NCI-H1436 (cell line): ENCODE measurements at regions not wholly inside any gene's neighbourhood (a gene's known extent, or its start where the extent isn't known, plus 50 kb on each side); places are given as distances from the start of the nearest gene placed in this dataset.

Source experiments
- DNase-seq: peaks from one replicate; lab custom pipeline; 2025; lab: John Stamatoyannopoulos, UW

DNA sequence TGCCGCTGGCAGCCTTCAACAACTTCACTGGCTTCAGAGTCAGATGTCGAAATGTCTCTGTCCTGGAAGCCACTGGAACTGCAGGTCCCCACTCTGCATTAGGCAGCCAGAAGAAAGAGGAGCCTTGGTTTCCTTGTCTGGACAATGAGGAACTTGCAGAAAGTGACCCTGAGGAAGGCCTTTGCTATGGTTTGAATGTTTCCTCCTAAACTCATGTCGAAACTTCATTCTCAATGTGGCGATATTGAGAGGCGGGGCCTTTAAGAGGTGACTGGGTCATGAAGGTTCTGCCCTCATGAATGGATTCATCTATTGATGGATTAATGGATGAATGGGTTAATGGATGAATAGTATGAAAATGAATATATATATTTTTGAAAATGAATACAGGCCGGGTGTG is 61.6 kb upstream of the GPR26 start:
- DNase-seq = no peak

DNA sequence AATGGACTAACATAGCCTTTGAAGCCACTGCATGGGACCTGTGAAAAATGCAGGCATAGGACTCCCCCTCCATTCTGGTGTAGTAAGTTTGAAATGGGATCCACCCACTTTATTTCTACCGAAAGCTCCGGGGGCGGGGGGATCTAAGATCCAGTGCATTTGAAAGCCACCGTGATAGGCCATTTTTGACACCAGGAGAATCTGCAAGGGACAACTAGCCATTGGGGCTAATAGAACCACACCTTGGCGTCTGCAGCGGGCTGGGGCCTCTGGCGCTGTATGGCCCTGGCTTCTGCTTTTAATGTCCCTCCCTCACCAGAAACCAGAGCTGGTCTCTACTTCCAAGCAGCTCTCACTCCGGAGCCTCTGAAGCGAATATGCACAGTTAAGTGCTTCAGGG is 60.1 kb upstream of the GPR26 start:
- DNase-seq = no peak

DNA sequence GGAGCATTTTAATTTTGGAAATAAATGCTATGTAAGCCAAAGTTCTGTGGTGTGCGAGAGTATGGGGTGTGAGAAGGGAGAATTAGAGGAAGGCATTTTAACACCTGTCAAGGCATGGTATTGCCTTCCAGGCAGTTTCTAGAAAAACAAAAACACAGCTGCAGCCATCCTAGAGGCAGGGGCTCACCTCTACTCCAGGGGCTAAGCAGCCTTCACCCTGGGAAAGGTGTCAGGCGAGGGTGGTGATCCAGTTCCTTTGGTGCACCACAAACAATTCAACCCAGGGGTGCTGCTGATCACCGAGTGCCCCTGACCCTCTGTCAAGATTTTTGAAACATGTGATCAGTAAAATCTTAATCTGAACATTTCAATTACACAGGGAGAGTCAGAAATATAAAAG is 59.2 kb upstream of the GPR26 start:
- no peak for DNase-seq

DNA sequence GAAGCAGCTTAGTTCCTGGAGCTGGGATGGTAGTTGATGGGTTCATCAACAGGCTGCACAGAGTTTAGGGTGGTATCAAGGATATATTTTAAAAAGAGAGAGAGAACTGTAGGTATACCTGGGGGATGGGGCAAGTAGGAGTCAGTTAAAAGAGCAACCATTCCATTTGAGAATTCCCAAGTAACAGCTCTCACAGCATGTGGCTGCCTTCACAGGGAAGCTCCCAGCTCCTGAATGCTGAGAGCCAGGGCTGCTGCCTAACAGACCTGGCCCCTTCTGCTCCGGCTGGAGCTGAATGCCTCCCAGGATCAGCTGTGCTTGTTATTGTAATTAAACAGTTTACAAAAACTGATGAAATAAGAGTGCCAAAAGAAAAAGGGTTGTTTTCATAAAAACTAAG is 58.8 kb upstream of the GPR26 start:
- DNase-seq = no peak

DNA sequence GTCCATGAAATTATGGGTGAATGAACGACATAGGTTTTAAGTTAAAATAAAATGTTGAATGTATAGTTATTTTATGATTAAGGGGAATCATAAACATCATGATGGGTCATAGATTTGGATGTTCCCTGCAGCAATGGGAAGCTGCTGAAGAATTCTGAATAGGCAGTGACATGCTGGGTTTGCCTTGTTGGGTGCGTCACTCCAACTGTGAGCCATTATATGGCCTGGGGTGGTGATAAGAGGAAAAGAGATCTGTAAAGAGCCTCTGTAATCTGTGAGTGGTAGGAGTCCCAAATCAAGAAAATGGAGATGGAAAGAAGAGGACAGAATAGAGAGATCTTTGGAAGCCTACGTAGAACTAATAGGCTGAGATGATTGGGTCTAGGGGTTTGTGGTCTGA is 58.1 kb upstream of the GPR26 start:
- no peak for DNase-seq

DNA sequence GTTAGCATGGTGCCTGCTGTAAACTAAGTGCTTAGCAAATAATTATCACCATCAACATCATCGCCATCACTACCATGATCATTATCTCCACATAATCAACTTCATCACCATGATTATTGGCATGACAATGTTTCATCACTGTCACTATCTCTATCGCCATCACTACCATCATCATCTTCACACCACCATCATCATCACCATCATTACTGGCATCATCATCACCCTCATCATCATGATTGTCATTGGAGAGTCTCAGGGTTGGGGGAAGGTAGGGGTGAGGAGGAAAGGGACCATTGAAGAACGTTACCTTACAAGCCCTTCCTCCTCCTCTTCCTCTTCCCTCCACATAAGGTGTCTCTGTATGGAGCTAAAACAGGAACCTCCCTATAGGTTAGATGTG is 54.9 kb upstream of the GPR26 start:
- no peak for DNase-seq

DNA sequence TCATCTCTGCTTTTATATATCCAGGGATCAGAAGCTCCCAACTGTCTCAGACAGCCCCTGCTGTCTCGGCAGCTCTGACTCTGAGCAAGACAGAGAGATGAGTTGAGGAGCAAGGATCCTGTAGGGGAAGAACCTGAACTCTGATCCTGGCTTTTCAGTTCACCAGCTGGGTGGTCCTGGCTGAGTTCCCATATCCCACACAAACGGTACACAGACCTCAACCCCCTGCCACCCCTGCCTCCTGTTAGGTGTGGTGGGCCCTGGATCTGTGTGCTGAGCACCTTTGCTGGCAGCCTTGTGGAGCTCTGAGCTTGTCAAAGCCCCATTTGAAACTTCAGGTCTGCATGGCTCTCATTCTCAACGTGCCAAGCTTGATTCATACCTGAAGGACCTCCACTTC is 54.3 kb upstream of the GPR26 start:
- DNase-seq = no peak

DNA sequence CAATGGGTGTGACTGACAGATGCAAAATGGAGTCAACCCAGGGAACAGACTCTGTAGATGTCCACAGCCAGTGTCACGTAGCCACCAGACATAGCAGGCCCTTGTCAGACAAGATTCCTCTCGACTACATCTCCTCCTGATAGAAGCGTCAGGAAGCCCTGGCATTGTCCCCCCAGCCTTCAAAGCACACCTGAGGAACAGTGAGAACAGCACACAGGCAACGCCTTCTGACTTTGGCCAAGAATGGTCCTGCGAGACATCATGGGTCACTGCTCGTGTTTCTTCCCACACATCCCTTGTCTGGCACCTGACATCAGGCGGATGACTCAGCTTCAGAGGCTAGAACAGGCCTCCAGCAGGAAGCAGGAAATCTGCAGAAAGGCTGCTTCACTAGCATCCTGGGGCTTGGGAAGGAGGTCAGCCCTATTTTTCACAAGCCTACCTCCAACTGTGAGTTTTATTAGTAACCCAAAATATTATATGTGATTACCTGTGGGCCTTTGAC is 52.8 kb upstream of the GPR26 start:
- no peak for DNase-seq

DNA sequence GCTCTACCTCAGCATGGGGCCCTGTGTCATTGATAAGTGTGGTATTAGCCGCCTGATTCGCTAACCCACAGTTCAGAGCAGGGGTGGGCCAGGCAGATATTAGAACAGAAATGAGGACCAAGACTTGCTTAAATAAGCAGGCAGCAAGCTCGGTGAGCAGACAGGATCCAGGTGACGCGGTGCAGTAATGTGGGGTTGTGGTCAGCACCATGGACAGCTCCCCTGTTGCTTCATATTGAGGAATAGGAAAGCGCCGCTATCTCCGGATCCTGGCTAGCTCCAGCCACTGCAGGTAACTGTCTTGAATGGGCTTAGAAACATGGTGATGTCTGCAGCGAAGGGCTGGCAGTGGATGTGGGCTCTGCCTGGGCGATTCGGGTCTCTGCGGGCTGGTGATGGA is 51.3 kb upstream of the GPR26 start:
- DNase-seq = no peak
